ENCODE measurements at regions not wholly inside any gene's neighbourhood (a gene's known extent, or its start where the extent isn't known, plus 50 kb on each side); places are given as distances from the start of the nearest gene placed in this dataset.

- TF ChIP-seq JUND (IDR thresholded peaks at IDR 0.05; ENCODE audit: low read length) (no peak), CTCF (IDR thresholded peaks at IDR 0.05; ENCODE audit: control extremely low read depth in 1 of 3, insufficient read depth in 1 of 3, low read depth in 1 of 3, low read length in 3 of 3) (no peak), POLR2A (IDR thresholded peaks at IDR 0.05; ENCODE audit: control extremely low read depth in 1 of 2, low read depth in 2 of 2, low read length in 2 of 2) (no peak), EZH2 (IDR thresholded peaks at IDR 0.05; ENCODE audit: low read depth, low read length, severe bottlenecking) (no peak), MAX (IDR thresholded peaks at IDR 0.05) (no peak), RAD21 (IDR thresholded peaks at IDR 0.05 in 1 of 2, conservative IDR thresholded peaks at IDR 0.05 in 1 of 2; ENCODE audit: low read depth in 2 of 2, low read length in 2 of 2) (no peak), KDM4A (IDR thresholded peaks at IDR 0.05; ENCODE audit: low read depth, low read length, severe bottlenecking) (no peak), CHD2 (IDR thresholded peaks at IDR 0.05; ENCODE audit: low read length) (no peak), RFX5 (IDR thresholded peaks at IDR 0.05; ENCODE audit: borderline replicate concordance, low read depth, low read length) (no peak), CTBP2 (IDR thresholded peaks at IDR 0.05; ENCODE audit: borderline replicate concordance, insufficient read depth, insufficient read length, low read length) (no peak), SIRT6 (IDR thresholded peaks at IDR 0.05; ENCODE audit: low read length) (no peak), SIN3A (conservative IDR thresholded peaks at IDR 0.05 in 1 of 2, IDR thresholded peaks at IDR 0.05 in 1 of 2; ENCODE audit: low read depth in 1 of 2, low read length in 2 of 2) (no peak), PHF8 (conservative IDR thresholded peaks at IDR 0.05; ENCODE audit: low read depth, low read length) (no peak), NRF1 (IDR thresholded peaks at IDR 0.05; ENCODE audit: low read depth, low read length) (no peak)
Observed at GRCh38 chr9:93843396-93843795, 111.8 kb downstream of the BARX1 start.
